Fibroblast of lung (primary cell): ENCODE measurements at regions not wholly inside any gene's neighbourhood (a gene's known extent, or its start where the extent isn't known, plus 50 kb on each side); places are given as distances from the start of the nearest gene placed in this dataset.

Experiments used
- DNase-seq, 2 donors: peaks; one replicate each; pipeline versions ENCODE4 v3.0.0 to v3.0.0-alpha.2; 2010; ENCODE audit warnings: low read depth in 2 of 2
- H2AFZ ChIP-seq: 2 replicates; pipeline ENCODE4 v1.5.1; 2012; ENCODE audit warnings: low read length, control low read depth, inconsistent platforms
- H3K27ac ChIP-seq: 2 replicates; pipeline ENCODE4 v1.5.1; 2011; ENCODE audit warnings: low read length, control low read depth; ENCODE audit not compliant: insufficient read depth
- H3K27me3 ChIP-seq: 2 replicates; pipeline ENCODE4 v1.5.1; 2011; ENCODE audit warnings: mild to moderate bottlenecking, low read length; ENCODE audit not compliant: control insufficient read depth, insufficient read depth
- H3K36me3 ChIP-seq: 2 replicates; pipeline ENCODE4 v1.5.1; 2011; ENCODE audit warnings: low read length; ENCODE audit not compliant: control insufficient read depth, insufficient read depth
- H3K4me1 ChIP-seq: 2 replicates; pipeline ENCODE4 v1.5.1; 2011; ENCODE audit warnings: low read length; ENCODE audit not compliant: control insufficient read depth, insufficient read depth; ENCODE audit errors: extremely low read depth
- H3K4me2 ChIP-seq: 2 replicates; pipeline ENCODE4 v1.5.1; 2011; ENCODE audit warnings: low read length, control low read depth; ENCODE audit not compliant: insufficient read depth; ENCODE audit errors: extremely low read depth
- H3K4me3 ChIP-seq, 4 experiments: fragments of 200-600 bp in 1 of 4; sonication (generic) in 1 of 4; replicated peaks in 1 of 4; 2 replicates each; pipeline ENCODE4 v1.5.1; 2011 to 2016; ENCODE audit warnings: low read length in 4 of 4, low read depth in 3 of 4, mild to moderate bottlenecking in 3 of 4, control low read depth in 2 of 4, inconsistent platforms in 1 of 4, mixed read lengths in 1 of 4; ENCODE audit not compliant: insufficient read depth in 1 of 4; ENCODE audit errors: control extremely low read depth in 1 of 4
- H3K79me2 ChIP-seq: 2 replicates; pipeline ENCODE4 v1.5.1; 2012; ENCODE audit warnings: mild to moderate bottlenecking, low read length, inconsistent platforms; ENCODE audit not compliant: control insufficient read depth, insufficient read depth
- H3K9ac ChIP-seq: 2 replicates; pipeline ENCODE4 v1.5.1; 2011; ENCODE audit warnings: mild to moderate bottlenecking, low read length, control low read depth; ENCODE audit not compliant: insufficient read depth
- H3K9me3 ChIP-seq: 2 replicates; pipeline ENCODE4 v1.5.1; 2012; ENCODE audit warnings: low read depth, low read length; ENCODE audit not compliant: control insufficient read depth, insufficient read depth
- H4K20me1 ChIP-seq: 2 replicates; pipeline ENCODE4 v1.5.1; 2011; ENCODE audit warnings: low read length; ENCODE audit not compliant: control insufficient read depth, insufficient read depth; ENCODE audit errors: extremely low read depth
- EZH2 ChIP-seq: IDR thresholded peaks from 2 replicates; pipeline ENCODE4 v1.5.1; 2012; ENCODE audit warnings: low read length, control low read depth, mild to moderate bottlenecking; ENCODE audit errors: missing control alignments
- TF ChIP-seq, protein P1 (sequence below), 2 donors: IDR thresholded peaks in 1 of 2; conservative IDR thresholded peaks in 1 of 2; 1 replicate in 1 of 2; 2 replicates in 1 of 2; pipeline ENCODE4 v1.5.1; 2011 to 2012; ENCODE audit warnings: low read length in 2 of 2, control low read depth in 1 of 2, inconsistent platforms in 1 of 2, low read depth in 1 of 2, mild to moderate bottlenecking in 1 of 2

- Histone ChIP-seq H3K9ac (no peak overlapping the region), H3K27ac (no peak overlapping the region), H3K4me1 (peaks cover 4% of the 10 kb centered on the region), H2AFZ (no peak overlapping the region), H3K79me2 (no peaks in the 10 kb centered on the region), H3K4me3 (no peak overlapping the region), H3K4me2 (no peak overlapping the region), H4K20me1 (no peaks in the 10 kb centered on the region), H3K27me3 (no peaks in the 10 kb centered on the region), H3K36me3 (no peaks in the 10 kb centered on the region), H3K9me3 (no peaks in the 10 kb centered on the region)
- DNase-seq: no peak
- no peak for TF ChIP-seq EZH2
- TF ChIP-seq, protein P1, sequence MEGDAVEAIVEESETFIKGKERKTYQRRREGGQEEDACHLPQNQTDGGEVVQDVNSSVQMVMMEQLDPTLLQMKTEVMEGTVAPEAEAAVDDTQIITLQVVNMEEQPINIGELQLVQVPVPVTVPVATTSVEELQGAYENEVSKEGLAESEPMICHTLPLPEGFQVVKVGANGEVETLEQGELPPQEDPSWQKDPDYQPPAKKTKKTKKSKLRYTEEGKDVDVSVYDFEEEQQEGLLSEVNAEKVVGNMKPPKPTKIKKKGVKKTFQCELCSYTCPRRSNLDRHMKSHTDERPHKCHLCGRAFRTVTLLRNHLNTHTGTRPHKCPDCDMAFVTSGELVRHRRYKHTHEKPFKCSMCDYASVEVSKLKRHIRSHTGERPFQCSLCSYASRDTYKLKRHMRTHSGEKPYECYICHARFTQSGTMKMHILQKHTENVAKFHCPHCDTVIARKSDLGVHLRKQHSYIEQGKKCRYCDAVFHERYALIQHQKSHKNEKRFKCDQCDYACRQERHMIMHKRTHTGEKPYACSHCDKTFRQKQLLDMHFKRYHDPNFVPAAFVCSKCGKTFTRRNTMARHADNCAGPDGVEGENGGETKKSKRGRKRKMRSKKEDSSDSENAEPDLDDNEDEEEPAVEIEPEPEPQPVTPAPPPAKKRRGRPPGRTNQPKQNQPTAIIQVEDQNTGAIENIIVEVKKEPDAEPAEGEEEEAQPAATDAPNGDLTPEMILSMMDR (conservative IDR thresholded peaks at IDR 0.05 in 1 of 2, IDR thresholded peaks at IDR 0.05 in 1 of 2; ENCODE audit: low read depth in 1 of 2, low read length in 2 of 2): no peak
Observed at GRCh38 chr7:41239596-41239995, 463.3 kb downstream of the INHBA start.

GRCh38 chr7:41238851-41239331, 464.0 kb downstream of the INHBA start:
- H3K9ac ChIP-seq: no peak overlapping the region
- H3K27me3 ChIP-seq: no peaks in the 10 kb centered on the region
- no peak overlapping the region for H3K4me2 ChIP-seq
- H3K36me3 ChIP-seq: no peaks in the 10 kb centered on the region
- peak in 1 of 2 donors; percentile 49 for DNase-seq
- H2AFZ ChIP-seq: no peak overlapping the region
- no peak overlapping the region for H3K4me3 ChIP-seq
- no peak overlapping the region for H3K27ac ChIP-seq
- no peaks in the 10 kb centered on the region for H3K9me3 ChIP-seq
- TF ChIP-seq, protein P1 (conservative IDR thresholded peaks at IDR 0.05 in 1 of 2, IDR thresholded peaks at IDR 0.05 in 1 of 2; ENCODE audit: low read depth in 1 of 2, low read length in 2 of 2): no peak
- TF ChIP-seq EZH2: no peak
- no peaks in the 10 kb centered on the region for H3K79me2 ChIP-seq
- no peaks in the 10 kb centered on the region for H4K20me1 ChIP-seq
- peaks cover 4% of the 10 kb centered on the region for H3K4me1 ChIP-seq

DNA sequence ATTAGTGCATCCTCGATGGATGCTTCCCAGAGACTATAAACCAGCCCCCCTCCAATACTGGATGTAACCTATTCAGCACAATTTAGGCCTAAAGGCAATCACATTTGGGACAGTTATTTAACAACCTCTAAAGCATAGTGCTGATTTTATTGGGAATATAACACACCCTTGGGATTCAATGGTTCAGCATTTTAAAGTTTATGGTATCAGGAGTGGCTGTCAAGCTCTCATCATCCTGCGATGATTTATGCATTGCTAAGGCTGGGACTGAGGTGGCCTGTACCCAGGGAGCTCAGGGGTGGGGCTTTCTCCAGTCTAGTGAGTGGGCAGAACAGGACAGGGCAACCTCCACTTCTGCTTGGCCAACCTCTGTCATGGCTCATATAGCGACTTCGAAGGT, 464.9 kb downstream of the INHBA start:
- TF ChIP-seq EZH2: no peak
- TF ChIP-seq, protein P1 (conservative IDR thresholded peaks at IDR 0.05 in 1 of 2, IDR thresholded peaks at IDR 0.05 in 1 of 2; ENCODE audit: low read depth in 1 of 2, low read length in 2 of 2): no peak
- no peak for DNase-seq

More for the DNA sequence above, 464.9 kb downstream of the INHBA start:
- Histone ChIP-seq H3K9me3 (no peaks in the 10 kb centered on the region), H3K79me2 (no peaks in the 10 kb centered on the region), H2AFZ (no peak overlapping the region), H3K27ac (no peak overlapping the region), H3K9ac (no peak overlapping the region), H3K4me1 (peaks cover 4% of the 10 kb centered on the region), H3K4me2 (no peak overlapping the region), H4K20me1 (no peaks in the 10 kb centered on the region), H3K27me3 (no peaks in the 10 kb centered on the region), H3K4me3 (no peak overlapping the region), H3K36me3 (no peaks in the 10 kb centered on the region)
